GM21526 (cell line): ENCODE measurements at regions not wholly inside any gene's neighbourhood (a gene's known extent, or its start where the extent isn't known, plus 50 kb on each side); places are given as distances from the start of the nearest gene placed in this dataset.
"Not testable (repeated sequence)": the region's sequence is repeated elsewhere in the genome, so short reads cannot be mapped to it uniquely, and the experiment has no call there.

ENCODE experiments used
- ATAC-seq: cut with Tn5 transposase; IDR thresholded peaks from one replicate; pipeline ENCODE4 v1.9.1; 2021; ENCODE audit warnings: moderate library complexity; ENCODE audit not compliant: unreplicated experiment, low FRiP score

GRCh38 chr5:71903808-71904207 is 184.7 kb downstream of the CARTPT start:
- no peak for ATAC-seq

GRCh38 chr5:71904852-71905251 is 185.8 kb downstream of the CARTPT start:
- no peak for ATAC-seq

GRCh38 chr5:71905834-71906711 is 187.0 kb downstream of the CARTPT start:
- ATAC-seq = no peak

- ATAC-seq = no peak
Observed at GRCh38 chr5:71907001-71907588, 188.0 kb downstream of the CARTPT start.

GRCh38 chr5:71907608-71908145 is 188.6 kb downstream of the CARTPT start:
- no peak for ATAC-seq

- ATAC-seq = no peak
Observed at GRCh38 chr5:71910741-71911140, 191.7 kb downstream of the CARTPT start.

GRCh38 chr5:71912021-71912420 is 192.9 kb downstream of the CARTPT start:
- no peak for ATAC-seq

- ATAC-seq = no peak
Observed at GRCh38 chr5:71914281-71914680, 193.0 kb upstream of the MAP1B start.

- ATAC-seq = no peak
Observed at GRCh38 chr5:71922584-71923106, 184.6 kb upstream of the MAP1B start.

GRCh38 chr5:71923755-71924154 is 183.5 kb upstream of the MAP1B start:
- ATAC-seq = no peak

GRCh38 chr5:71924325-71924724 is 182.9 kb upstream of the MAP1B start:
- ATAC-seq = no peak

GRCh38 chr5:71924980-71925379 is 182.3 kb upstream of the MAP1B start:
- ATAC-seq = no peak

GRCh38 chr5:71925608-71926091 is 181.6 kb upstream of the MAP1B start:
- ATAC-seq = no peak

- ATAC-seq = no peak
Observed at GRCh38 chr5:71929003-71929402, 178.3 kb upstream of the MAP1B start.

- not testable (repeated sequence) for ATAC-seq
Observed at GRCh38 chr5:71930554-71930953, 176.7 kb upstream of the MAP1B start.

GRCh38 chr5:71932131-71932654 is 175.1 kb upstream of the MAP1B start:
- no peak for ATAC-seq

GRCh38 chr5:71932655-71933338 is 174.5 kb upstream of the MAP1B start:
- ATAC-seq = no peak

GRCh38 chr5:71934322-71934721 is 173.0 kb upstream of the MAP1B start:
- no peak for ATAC-seq

GRCh38 chr5:71937921-71938698 is 169.2 kb upstream of the MAP1B start:
- ATAC-seq = no peak

- ATAC-seq = no peak
Observed at GRCh38 chr5:71938895-71939294, 168.4 kb upstream of the MAP1B start.
